MM.1S (cell line): ENCODE measurements at regions not wholly inside any gene's neighbourhood (a gene's known extent, or its start where the extent isn't known, plus 50 kb on each side); places are given as distances from the start of the nearest gene placed in this dataset.

Source experiments
- DNase-seq: peaks from one replicate; pipeline ENCODE4 v3.0.0-alpha.2; 2015
- H2AFZ ChIP-seq: fragments of 300-600 bp; sonication (generic); 2 replicates; pipeline ENCODE4 v1.6.0; 2016; ENCODE audit warnings: antibody characterized with exemption, low read length
- H3F3A ChIP-seq: fragments of 300-600 bp; sonication (generic); 2 replicates; pipeline ENCODE4 v1.6.1; 2016; ENCODE audit warnings: mild to moderate bottlenecking, antibody characterized with exemption, low read length, moderate library complexity, mixed read lengths; ENCODE audit not compliant: insufficient read depth
- H3K27ac ChIP-seq: fragments of 300-600 bp; sonication (generic); 2 replicates; pipeline ENCODE4 v1.5.1; 2016; ENCODE audit warnings: mild to moderate bottlenecking, low read length
- H3K27me3 ChIP-seq: fragments of 300-600 bp; sonication (generic); replicated peaks from 2 replicates; pipeline ENCODE4 v1.6.0; 2016; ENCODE audit warnings: low read length; ENCODE audit not compliant: insufficient read depth
- H3K36me3 ChIP-seq: fragments of 300-600 bp; sonication (generic); replicated peaks from 2 replicates; pipeline ENCODE4 v1.6.1; 2016; ENCODE audit warnings: mild to moderate bottlenecking, low read length, mixed read lengths; ENCODE audit not compliant: insufficient read depth
- H3K4me1 ChIP-seq: fragments of 300-600 bp; sonication (generic); 2 replicates; pipeline ENCODE4 v1.6.1; 2016; ENCODE audit warnings: low read length, mixed read lengths
- H3K4me2 ChIP-seq: fragments of 300-600 bp; sonication (generic); 2 replicates; pipeline ENCODE4 v1.6.0; 2016; ENCODE audit warnings: low read depth, low read length
- H3K4me3 ChIP-seq: fragments of 300-600 bp; sonication (generic); 2 replicates; pipeline ENCODE4 v1.5.1; 2016; ENCODE audit warnings: low read length, mixed read lengths
- H3K79me2 ChIP-seq: fragments of 300-600 bp; sonication (generic); 2 replicates; pipeline ENCODE4 v1.6.1; 2016; ENCODE audit warnings: mixed run types, low read length, mixed read lengths
- H3K9ac ChIP-seq: fragments of 300-600 bp; sonication (generic); 2 replicates; pipeline ENCODE4 v1.6.1; 2016; ENCODE audit warnings: low read length, mixed read lengths
- H3K9me2 ChIP-seq: fragments of 300-600 bp; sonication (generic); replicated peaks from 2 replicates; pipeline ENCODE4 v1.6.1; 2016; ENCODE audit warnings: mild to moderate bottlenecking, low read length, mixed read lengths; ENCODE audit not compliant: insufficient read depth
- H3K9me3 ChIP-seq: fragments of 300-600 bp; sonication (generic); replicated peaks from 2 replicates; pipeline ENCODE4 v1.6.1; 2016; ENCODE audit warnings: mild to moderate bottlenecking, low read length, mixed read lengths; ENCODE audit not compliant: insufficient read depth
- H4K20me1 ChIP-seq: fragments of 300-600 bp; sonication (generic); 2 replicates; pipeline ENCODE4 v1.6.1; 2016; ENCODE audit warnings: mild to moderate bottlenecking, low read length, moderate library complexity, mixed read lengths; ENCODE audit not compliant: insufficient read depth
- EZH2 ChIP-seq: fragments of 300-600 bp; sonication (generic); optimal IDR thresholded peaks from 2 replicates; pipeline ENCODE3; 2017; ENCODE audit warnings: low read depth, mild to moderate bottlenecking, antibody characterized with exemption, low read length, mixed read lengths
- EZH2phosphoT487 ChIP-seq: fragments of 300-600 bp; sonication (generic); IDR thresholded peaks from 2 replicates; pipeline ENCODE4 v1.6.1; 2018; ENCODE audit warnings: antibody characterized with exemption, low read length
- TF ChIP-seq, protein P1 (sequence below): fragments of 300-600 bp; sonication (generic); IDR thresholded peaks from 2 replicates; pipeline ENCODE4 v1.5.1; 2016; ENCODE audit warnings: antibody characterized with exemption, low read length, mixed read lengths

DNA sequence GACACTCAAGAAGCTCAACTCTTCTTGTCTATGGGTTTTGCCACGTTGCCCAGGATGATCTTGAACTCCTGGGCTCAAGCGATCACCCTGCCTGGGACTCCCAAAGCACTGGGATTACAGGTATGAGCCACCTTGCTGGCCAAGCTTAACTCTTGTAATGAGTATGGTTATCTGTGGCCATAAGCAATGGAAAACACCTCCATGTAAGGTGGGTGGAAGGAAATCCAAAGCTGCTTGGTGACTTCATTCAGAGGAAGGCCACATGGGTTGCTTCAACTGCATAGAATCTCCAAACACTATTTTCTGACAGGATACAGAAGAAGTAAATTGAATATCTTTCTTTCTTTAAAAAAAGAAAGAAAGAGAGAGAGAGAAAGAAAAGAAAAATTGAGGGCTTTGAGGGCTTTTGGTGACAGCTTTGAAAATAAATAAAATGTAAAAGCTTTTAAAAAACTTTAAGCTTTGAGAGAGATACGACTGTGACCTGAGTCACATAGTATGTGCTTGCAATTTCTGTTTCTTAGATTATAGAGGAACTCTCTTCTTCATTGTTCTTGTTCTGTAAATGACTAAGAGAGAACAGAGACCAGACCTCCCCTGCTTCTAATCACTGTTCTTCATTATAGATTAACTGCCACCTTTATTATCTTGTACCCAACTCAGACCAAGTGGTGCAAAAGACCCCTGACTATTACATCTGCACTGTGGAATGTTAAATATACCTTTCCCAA, 123.1 kb upstream of the NDUFV2 start:
- H3K36me3 ChIP-seq = no peaks in the 10 kb centered on the region
- H3K9me3 ChIP-seq = no peaks in the 10 kb centered on the region
- H4K20me1 ChIP-seq = no peaks in the 10 kb centered on the region
- no peak overlapping the region for H3K27ac ChIP-seq
- H3K27me3 ChIP-seq = no peaks in the 10 kb centered on the region
- no peak overlapping the region for H2AFZ ChIP-seq
- H3K9me2 ChIP-seq = no peaks in the 10 kb centered on the region
- no peak overlapping the region for H3K4me2 ChIP-seq
- H3K4me1 ChIP-seq = peaks cover 49% of the 10 kb centered on the region
- H3K4me3 ChIP-seq = no peak overlapping the region
- H3F3A ChIP-seq = peaks cover 12% of the 10 kb centered on the region; the same call in 1 of the 2 replicates
- H3K79me2 ChIP-seq = no peaks in the 10 kb centered on the region
- H3K9ac ChIP-seq = no peak overlapping the region
- TF ChIP-seq EZH2 (no peak), EZH2phosphoT487 (no peak)
- TF ChIP-seq, protein P1, sequence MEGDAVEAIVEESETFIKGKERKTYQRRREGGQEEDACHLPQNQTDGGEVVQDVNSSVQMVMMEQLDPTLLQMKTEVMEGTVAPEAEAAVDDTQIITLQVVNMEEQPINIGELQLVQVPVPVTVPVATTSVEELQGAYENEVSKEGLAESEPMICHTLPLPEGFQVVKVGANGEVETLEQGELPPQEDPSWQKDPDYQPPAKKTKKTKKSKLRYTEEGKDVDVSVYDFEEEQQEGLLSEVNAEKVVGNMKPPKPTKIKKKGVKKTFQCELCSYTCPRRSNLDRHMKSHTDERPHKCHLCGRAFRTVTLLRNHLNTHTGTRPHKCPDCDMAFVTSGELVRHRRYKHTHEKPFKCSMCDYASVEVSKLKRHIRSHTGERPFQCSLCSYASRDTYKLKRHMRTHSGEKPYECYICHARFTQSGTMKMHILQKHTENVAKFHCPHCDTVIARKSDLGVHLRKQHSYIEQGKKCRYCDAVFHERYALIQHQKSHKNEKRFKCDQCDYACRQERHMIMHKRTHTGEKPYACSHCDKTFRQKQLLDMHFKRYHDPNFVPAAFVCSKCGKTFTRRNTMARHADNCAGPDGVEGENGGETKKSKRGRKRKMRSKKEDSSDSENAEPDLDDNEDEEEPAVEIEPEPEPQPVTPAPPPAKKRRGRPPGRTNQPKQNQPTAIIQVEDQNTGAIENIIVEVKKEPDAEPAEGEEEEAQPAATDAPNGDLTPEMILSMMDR = no peak
- no peak for DNase-seq

DNA sequence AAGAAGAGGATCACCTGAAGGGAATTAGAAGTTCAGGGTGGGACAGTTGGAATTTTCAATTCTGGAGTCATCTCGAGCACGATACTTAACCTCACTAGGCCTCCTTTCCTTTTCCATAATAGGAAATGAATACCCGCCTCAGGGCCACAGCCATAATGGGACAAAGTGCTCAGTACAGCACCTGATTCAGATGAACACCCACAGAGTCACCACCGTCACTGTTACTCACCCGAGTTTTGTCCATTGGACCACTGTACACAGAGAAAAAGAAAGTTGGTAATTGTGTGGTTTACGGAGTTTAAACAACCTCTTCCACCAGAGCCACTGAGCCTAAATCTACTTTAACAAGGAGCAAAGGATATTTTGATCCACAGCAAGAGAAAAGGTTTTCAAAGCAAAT, 122.0 kb upstream of the NDUFV2 start:
- Histone ChIP-seq H3K9me3 (no peaks in the 10 kb centered on the region), H3K9ac (no peak overlapping the region), H3K4me2 (no peak overlapping the region), H2AFZ (no peak overlapping the region), H3K27ac (no peak overlapping the region), H3K27me3 (no peaks in the 10 kb centered on the region), H3K36me3 (no peaks in the 10 kb centered on the region), H3F3A (peaks cover 9% of the 10 kb centered on the region; the same call in 1 of the 2 replicates), H3K9me2 (no peaks in the 10 kb centered on the region), H3K4me3 (no peak overlapping the region), H3K4me1 (peaks cover 44% of the 10 kb centered on the region), H4K20me1 (no peaks in the 10 kb centered on the region), H3K79me2 (no peaks in the 10 kb centered on the region)
- TF ChIP-seq EZH2phosphoT487 (no peak), EZH2 (no peak)
- TF ChIP-seq, protein P1 = no peak
- DNase-seq = no peak

DNA sequence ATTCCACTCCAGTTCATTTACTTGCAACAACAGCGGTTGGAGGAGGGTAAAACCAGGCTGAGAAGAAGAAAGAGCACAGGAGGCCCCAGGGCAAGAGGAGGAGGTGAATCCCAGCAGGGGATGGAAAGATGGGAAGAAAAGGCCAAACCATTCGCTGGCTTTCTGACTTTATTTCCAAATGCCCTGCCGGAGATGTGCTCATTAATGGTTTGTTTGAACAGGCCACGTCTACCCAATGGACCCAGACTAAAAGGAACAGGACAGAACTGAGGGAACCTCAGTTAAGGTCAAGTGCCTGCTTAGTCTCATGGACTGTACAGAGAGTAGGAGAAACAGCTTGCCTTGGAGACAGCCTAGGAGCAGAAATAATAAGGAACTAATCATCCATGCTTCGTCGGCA, 121.6 kb upstream of the NDUFV2 start:
- H3K4me1 ChIP-seq = peaks cover 41% of the 10 kb centered on the region
- no peak overlapping the region for H3K9ac ChIP-seq
- H3F3A ChIP-seq = peaks cover 9% of the 10 kb centered on the region; the same call in 1 of the 2 replicates
- H3K27me3 ChIP-seq = no peaks in the 10 kb centered on the region
- no peaks in the 10 kb centered on the region for H4K20me1 ChIP-seq
- H3K27ac ChIP-seq = no peak overlapping the region
- H3K9me3 ChIP-seq = no peaks in the 10 kb centered on the region
- no peaks in the 10 kb centered on the region for H3K79me2 ChIP-seq
- H3K9me2 ChIP-seq = no peaks in the 10 kb centered on the region
- no peak for TF ChIP-seq EZH2
- TF ChIP-seq, protein P1 = no peak
- TF ChIP-seq EZH2phosphoT487 = no peak
- no peak overlapping the region for H3K4me2 ChIP-seq
- H2AFZ ChIP-seq = no peak overlapping the region
- DNase-seq = no peak
- H3K4me3 ChIP-seq = no peak overlapping the region
- no peaks in the 10 kb centered on the region for H3K36me3 ChIP-seq
